CD8-positive, alpha-beta memory T cell (primary cell): ENCODE measurements at regions not wholly inside any gene's neighbourhood (a gene's known extent, or its start where the extent isn't known, plus 50 kb on each side); places are given as distances from the start of the nearest gene placed in this dataset.

Source experiments
- CTCF ChIA-PET: fragments of 350-600 bp; sonication (Branson Sonifier 250); formaldehyde crosslinking; loops from one replicate; lab custom pipeline; 2021; ENCODE audit warnings: antibody characterized with exemption; lab: Charles Lee
- POLR2A ChIA-PET: fragments of 350-600 bp; sonication (Branson Sonifier 250); formaldehyde crosslinking; loops from one replicate; lab custom pipeline; 2021; ENCODE audit warnings: antibody characterized with exemption; lab: Charles Lee
- DNase-seq, 5 donors: peaks; one replicate each; pipeline versions ENCODE4 v3.0.0 to v3.0.0-alpha.2; 2020 to 2022; ENCODE audit warnings: mixed read lengths in 1 of 5
- H3K27ac ChIP-seq: one replicate; pipeline ENCODE4 v1.7.0; 2013; ENCODE audit warnings: low read depth, mild to moderate bottlenecking, low read length, moderate library complexity
- H3K27me3 ChIP-seq: 2 replicates; pipeline ENCODE4 v1.7.0; 2013; ENCODE audit warnings: low read length, mild to moderate bottlenecking; ENCODE audit not compliant: insufficient read depth, poor library complexity, severe bottlenecking
- H3K36me3 ChIP-seq: 2 replicates; pipeline ENCODE4 v1.7.0; 2013; ENCODE audit warnings: mild to moderate bottlenecking, low read length, moderate library complexity; ENCODE audit not compliant: insufficient read depth
- H3K4me1 ChIP-seq: 2 replicates; pipeline ENCODE4 v1.7.0; 2013; ENCODE audit warnings: mild to moderate bottlenecking, low read length, moderate library complexity; ENCODE audit not compliant: insufficient read depth
- H3K4me3 ChIP-seq: 2 replicates; pipeline ENCODE4 v1.7.0; 2013; ENCODE audit warnings: mild to moderate bottlenecking, low read length
- H3K9me3 ChIP-seq: 2 replicates; pipeline ENCODE4 v1.7.0; 2013; ENCODE audit warnings: mild to moderate bottlenecking, low read length
- H3K27ac Mint-ChIP-seq, 8 donors: one replicate each; pipeline ENCODE4 v1.8.0; 2020 to 2021; ENCODE audit warnings: mixed read lengths in 8 of 8, mild to moderate bottlenecking in 6 of 8, inconsistent platforms in 3 of 8, moderate library complexity in 3 of 8
- H3K27me3 Mint-ChIP-seq, 2 donors: one replicate each; pipeline ENCODE4 v1.8.0; 2020 to 2021; ENCODE audit warnings: mixed read lengths in 2 of 2, mild to moderate bottlenecking in 1 of 2, moderate library complexity in 1 of 2
- H3K36me3 Mint-ChIP-seq, 3 donors: one replicate each; pipeline ENCODE4 v1.8.0; 2020 to 2021; ENCODE audit warnings: mixed read lengths in 3 of 3, inconsistent platforms in 1 of 3, mild to moderate bottlenecking in 1 of 3
- H3K4me1 Mint-ChIP-seq, 3 donors: one replicate each; pipeline ENCODE4 v1.8.0; 2020 to 2021; ENCODE audit warnings: mixed read lengths in 3 of 3, inconsistent platforms in 1 of 3, mild to moderate bottlenecking in 1 of 3
- H3K4me3 Mint-ChIP-seq, 7 donors: one replicate each; pipeline ENCODE4 v1.8.0; 2020 to 2021; ENCODE audit warnings: mixed read lengths in 7 of 7, mild to moderate bottlenecking in 6 of 7, moderate library complexity in 4 of 7, inconsistent platforms in 2 of 7
- H3K9me3 Mint-ChIP-seq, 5 donors: one replicate each; pipeline ENCODE4 v1.8.0; 2020 to 2022; ENCODE audit warnings: mixed read lengths in 5 of 5, mild to moderate bottlenecking in 3 of 5, moderate library complexity in 2 of 5, inconsistent platforms in 1 of 5

DNA sequence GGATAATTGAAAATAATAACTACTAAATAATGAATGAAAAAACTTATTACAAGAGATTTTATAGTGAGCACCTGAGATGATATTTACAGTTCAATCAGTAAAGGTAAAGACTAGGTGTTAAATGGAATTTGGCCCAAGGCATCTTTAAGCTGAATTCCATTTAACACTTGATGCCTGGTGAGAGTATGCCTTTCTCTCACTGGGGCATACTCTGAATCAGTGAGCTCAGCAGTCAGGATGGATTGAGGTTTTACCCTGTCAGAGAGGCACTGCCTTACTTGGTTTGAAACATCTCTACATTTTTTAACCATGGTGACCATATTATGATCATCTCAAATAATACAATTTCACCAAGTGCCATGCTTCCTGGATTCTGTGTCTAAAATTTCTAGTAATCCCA lies 1416.3 kb downstream of the MAT2B start:
- peaks cover 6 to 47% (median 22%) of the 10 kb centered on the region in 5 donors for H3K9me3 Mint-ChIP-seq
- Histone ChIP-seq H3K36me3 (no peaks in the 10 kb centered on the region), H3K4me1 (no peaks in the 10 kb centered on the region), H3K4me3 (no peak overlapping the region), H3K27me3 (no peaks in the 10 kb centered on the region), H3K9me3 (no peaks in the 10 kb centered on the region), H3K27ac (no peak overlapping the region)
- H3K4me3 Mint-ChIP-seq: no peak overlapping the region
- no peaks in the 10 kb centered on the region for H3K4me1 Mint-ChIP-seq
- DNase-seq: no peak
- no peaks in the 10 kb centered on the region for H3K36me3 Mint-ChIP-seq
- ChIA-PET POLR2A (no interaction called here), CTCF (no interaction called here)
- no peak overlapping the region for H3K27ac Mint-ChIP-seq
- no peaks in the 10 kb centered on the region for H3K27me3 Mint-ChIP-seq

DNA sequence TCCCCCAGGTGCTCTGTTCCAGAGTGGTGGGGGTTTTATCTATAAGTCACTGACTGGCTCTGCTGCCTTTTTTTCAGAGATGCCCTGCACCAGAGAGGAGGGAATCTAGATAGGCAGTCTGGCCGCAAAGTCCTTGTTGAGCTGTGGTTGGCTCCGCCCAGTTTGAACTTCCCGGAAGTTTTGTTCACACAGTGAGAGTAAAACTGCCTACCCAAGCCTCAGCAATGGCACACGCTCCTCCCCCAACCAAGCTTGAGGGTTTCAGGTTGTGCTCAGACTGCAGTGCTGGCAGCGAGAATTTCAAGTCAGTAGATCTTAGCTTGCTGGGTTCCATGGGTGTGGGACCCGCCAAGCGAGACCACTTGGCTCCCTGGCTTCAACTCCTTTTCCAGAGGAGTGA lies 1428.6 kb downstream of the MAT2B start:
- no peaks in the 10 kb centered on the region for H3K36me3 ChIP-seq
- H3K4me3 ChIP-seq: no peak overlapping the region
- no peaks in the 10 kb centered on the region for H3K9me3 ChIP-seq
- Mint-ChIP-seq H3K4me1 (no peaks in the 10 kb centered on the region), H3K27ac (no peak overlapping the region), H3K4me3 (no peak overlapping the region), H3K36me3 (no peaks in the 10 kb centered on the region), H3K9me3 (peaks cover 23 to 34% (median 27%) of the 10 kb centered on the region in 5 donors), H3K27me3 (no peaks in the 10 kb centered on the region)
- POLR2A ChIA-PET: no interaction called here
- H3K4me1 ChIP-seq: no peaks in the 10 kb centered on the region
- H3K27ac ChIP-seq: no peak overlapping the region
- H3K27me3 ChIP-seq: no peaks in the 10 kb centered on the region
- CTCF ChIA-PET: no interaction called here
- DNase-seq: no peak

DNA sequence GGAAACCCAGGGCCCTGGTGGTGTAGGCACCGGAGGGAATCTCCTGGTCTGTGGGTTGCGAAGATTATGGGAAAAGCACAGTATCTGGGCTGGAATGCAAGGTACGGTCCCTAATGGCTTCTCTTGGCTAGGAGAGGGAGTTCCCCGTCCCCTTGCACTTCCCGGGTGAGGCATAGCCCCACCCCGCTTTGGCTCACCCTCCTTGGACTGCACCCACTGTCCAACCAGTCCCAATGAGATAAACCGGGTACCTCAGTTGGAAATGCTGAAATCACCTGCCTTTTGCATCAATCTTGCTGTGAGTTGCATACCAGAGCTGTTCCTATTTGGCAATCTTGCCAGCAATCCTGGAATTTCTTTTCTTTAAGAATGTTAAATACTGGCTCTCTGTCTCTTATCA lies 1429.1 kb downstream of the MAT2B start:
- H3K27ac Mint-ChIP-seq: no peak overlapping the region
- DNase-seq: no peak

DNA sequence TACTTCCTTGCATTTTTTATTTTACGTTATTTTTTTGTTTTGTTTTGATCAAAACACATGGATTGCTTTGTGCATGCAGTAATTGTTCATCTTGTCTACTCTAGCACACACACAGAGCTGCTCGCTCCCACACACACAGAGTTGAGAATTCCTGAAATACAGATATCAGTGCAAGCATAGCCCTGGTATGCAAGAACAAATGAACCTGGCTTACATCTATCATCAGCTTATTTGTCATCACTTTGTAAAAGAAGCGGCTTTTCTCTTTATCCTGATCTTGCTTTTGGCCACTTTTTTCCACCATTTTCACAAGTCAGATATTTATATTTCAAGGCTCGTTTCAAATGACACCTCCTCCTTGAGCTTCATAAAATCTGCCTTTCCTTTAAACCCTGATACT lies 1435.7 kb downstream of the MAT2B start:
- CTCF ChIA-PET: no interaction called here
- Mint-ChIP-seq H3K27ac (no peak overlapping the region), H3K36me3 (no peaks in the 10 kb centered on the region), H3K4me1 (no peaks in the 10 kb centered on the region), H3K27me3 (no peaks in the 10 kb centered on the region), H3K4me3 (no peak overlapping the region), H3K9me3 (peaks cover 2 to 29% (median 9%) of the 10 kb centered on the region in 5 donors)
- POLR2A ChIA-PET: no interaction called here
- no peaks in the 10 kb centered on the region for H3K9me3 ChIP-seq
- no peak overlapping the region for H3K27ac ChIP-seq
- no peak overlapping the region for H3K4me3 ChIP-seq
- no peak for DNase-seq
- no peaks in the 10 kb centered on the region for H3K27me3 ChIP-seq
- H3K4me1 ChIP-seq: no peaks in the 10 kb centered on the region
- H3K36me3 ChIP-seq: no peaks in the 10 kb centered on the region

More for the DNA sequence above, 1429.1 kb downstream of the MAT2B start:
- no peaks in the 10 kb centered on the region for H3K4me1 Mint-ChIP-seq
- Histone ChIP-seq H3K4me3 (no peak overlapping the region), H3K27me3 (no peaks in the 10 kb centered on the region), H3K36me3 (no peaks in the 10 kb centered on the region), H3K4me1 (no peaks in the 10 kb centered on the region), H3K27ac (no peak overlapping the region), H3K9me3 (no peaks in the 10 kb centered on the region)
- POLR2A ChIA-PET: no interaction called here
- CTCF ChIA-PET: no interaction called here
- H3K4me3 Mint-ChIP-seq: no peak overlapping the region
- peaks cover 18 to 34% (median 27%) of the 10 kb centered on the region in 5 donors for H3K9me3 Mint-ChIP-seq
- no peaks in the 10 kb centered on the region for H3K27me3 Mint-ChIP-seq
- no peaks in the 10 kb centered on the region for H3K36me3 Mint-ChIP-seq

DNA sequence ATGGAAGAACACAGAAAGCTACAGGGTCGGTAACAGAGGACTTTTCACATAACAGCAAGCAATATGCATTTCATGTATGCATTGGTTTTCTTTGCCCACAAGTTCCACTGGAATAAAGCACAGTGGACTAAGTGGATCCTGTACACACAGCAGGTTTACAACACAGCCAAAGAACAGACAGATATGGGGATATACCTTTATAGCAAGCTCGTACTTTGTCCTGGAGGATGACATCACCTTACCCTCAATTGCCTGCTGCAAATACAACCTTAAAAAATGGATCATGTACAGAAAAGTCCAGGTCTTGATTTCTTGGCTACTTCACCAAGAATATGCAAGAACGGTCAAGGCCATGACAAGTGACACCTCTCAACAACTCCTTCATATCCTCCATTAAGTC lies 1445.5 kb downstream of the MAT2B start:
- H3K4me3 Mint-ChIP-seq: no peak overlapping the region
- Histone ChIP-seq H3K4me1 (no peaks in the 10 kb centered on the region), H3K27me3 (no peaks in the 10 kb centered on the region), H3K27ac (no peak overlapping the region), H3K9me3 (no peaks in the 10 kb centered on the region), H3K36me3 (no peaks in the 10 kb centered on the region), H3K4me3 (no peak overlapping the region)
- ChIA-PET POLR2A (no interaction called here), CTCF (no interaction called here)
- H3K36me3 Mint-ChIP-seq: no peaks in the 10 kb centered on the region
- H3K27me3 Mint-ChIP-seq: no peaks in the 10 kb centered on the region
- no peaks in the 10 kb centered on the region for H3K4me1 Mint-ChIP-seq
- DNase-seq: no peak
- peaks cover 0 to 39% (median 6%) of the 10 kb centered on the region in 5 donors for H3K9me3 Mint-ChIP-seq
- H3K27ac Mint-ChIP-seq: no peak overlapping the region

DNA sequence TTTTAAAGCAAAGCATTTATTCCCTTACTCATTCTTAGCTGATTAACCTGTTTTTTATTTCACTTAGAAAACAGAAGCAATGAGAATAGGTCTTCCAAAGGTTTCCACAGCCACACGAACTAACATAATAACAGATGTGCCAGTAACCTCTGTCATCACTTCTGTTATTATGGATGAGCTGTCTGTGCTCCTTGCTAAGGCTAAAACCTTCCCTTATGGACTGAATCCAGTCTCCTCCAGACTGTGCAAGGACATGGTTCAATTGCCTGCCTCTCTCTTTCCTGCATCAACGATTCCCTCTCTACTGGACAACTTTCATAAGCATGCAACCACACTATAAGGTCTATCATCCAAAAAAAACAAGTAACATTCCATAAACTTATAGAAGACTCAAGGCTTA lies 1446.2 kb downstream of the MAT2B start:
- no peak for DNase-seq
- no peaks in the 10 kb centered on the region for H3K36me3 ChIP-seq
- H3K4me3 ChIP-seq: no peak overlapping the region
- H3K27me3 ChIP-seq: no peaks in the 10 kb centered on the region
- Mint-ChIP-seq H3K4me1 (no peaks in the 10 kb centered on the region), H3K9me3 (peaks cover 0 to 38% (median 6%) of the 10 kb centered on the region in 5 donors), H3K36me3 (no peaks in the 10 kb centered on the region), H3K27ac (no peak overlapping the region), H3K4me3 (no peak overlapping the region), H3K27me3 (no peaks in the 10 kb centered on the region)
- ChIA-PET POLR2A (no interaction called here), CTCF (no interaction called here)
- H3K27ac ChIP-seq: no peak overlapping the region
- H3K4me1 ChIP-seq: no peaks in the 10 kb centered on the region
- no peaks in the 10 kb centered on the region for H3K9me3 ChIP-seq

DNA sequence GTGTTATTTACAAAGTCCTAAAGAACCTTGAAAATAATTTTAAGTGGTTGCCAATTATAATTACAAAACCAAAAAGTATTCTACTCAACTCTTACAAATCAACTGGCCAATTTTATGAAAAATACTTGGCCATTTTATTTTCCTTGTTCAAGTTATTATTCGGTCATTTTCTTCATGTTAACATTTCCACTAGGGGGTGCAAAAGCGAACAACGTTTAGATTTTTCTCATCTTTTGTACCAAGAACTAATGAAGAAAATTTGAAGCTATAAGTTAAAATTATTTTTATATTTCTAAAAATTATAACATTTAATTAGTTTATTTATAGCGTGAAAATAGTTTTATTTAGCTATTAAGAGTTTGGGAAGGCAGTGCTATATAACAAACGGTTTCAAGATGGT lies 1453.3 kb downstream of the MAT2B start:
- Histone ChIP-seq H3K27ac (no peak overlapping the region), H3K4me1 (no peaks in the 10 kb centered on the region), H3K9me3 (no peaks in the 10 kb centered on the region), H3K4me3 (no peak overlapping the region), H3K27me3 (no peaks in the 10 kb centered on the region), H3K36me3 (no peaks in the 10 kb centered on the region)
- peaks cover 0 to 33% (median 9%) of the 10 kb centered on the region in 5 donors for H3K9me3 Mint-ChIP-seq
- H3K4me1 Mint-ChIP-seq: no peaks in the 10 kb centered on the region
- H3K27ac Mint-ChIP-seq: no peak overlapping the region
- peaks cover 0 to 2% of the 10 kb centered on the region in 2 donors for H3K27me3 Mint-ChIP-seq
- H3K36me3 Mint-ChIP-seq: no peaks in the 10 kb centered on the region
- no peak overlapping the region for H3K4me3 Mint-ChIP-seq
- DNase-seq: no peak
- CTCF ChIA-PET: no interaction called here
- POLR2A ChIA-PET: no interaction called here

DNA sequence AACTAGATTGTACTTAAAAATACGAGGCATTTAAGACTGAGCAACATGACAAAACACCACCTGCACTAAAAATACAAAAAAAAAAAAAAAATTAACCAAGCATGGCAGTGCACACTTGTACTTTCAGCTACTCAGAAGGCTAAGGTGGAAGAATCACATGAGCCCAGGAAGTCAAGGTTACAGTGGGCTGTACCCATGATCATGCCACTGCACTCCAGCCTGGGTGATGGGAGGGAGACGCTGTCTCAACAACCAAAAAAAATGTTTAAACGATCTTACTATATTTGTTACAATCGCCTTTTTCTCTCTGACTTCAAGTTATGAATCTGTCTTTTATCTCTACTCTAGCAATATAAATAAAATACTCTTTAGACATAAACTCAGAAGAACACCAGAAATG lies 1454.3 kb downstream of the MAT2B start:
- Mint-ChIP-seq H3K4me3 (no peak overlapping the region), H3K36me3 (no peaks in the 10 kb centered on the region), H3K4me1 (no peaks in the 10 kb centered on the region), H3K9me3 (peaks cover 0 to 22% (median 3%) of the 10 kb centered on the region in 5 donors), H3K27ac (no peak overlapping the region), H3K27me3 (peaks cover 0 to 2% of the 10 kb centered on the region in 2 donors)
- CTCF ChIA-PET: no interaction called here
- Histone ChIP-seq H3K4me3 (no peak overlapping the region), H3K9me3 (no peaks in the 10 kb centered on the region), H3K4me1 (no peaks in the 10 kb centered on the region), H3K36me3 (no peaks in the 10 kb centered on the region), H3K27me3 (no peaks in the 10 kb centered on the region), H3K27ac (no peak overlapping the region)
- DNase-seq: no peak
- POLR2A ChIA-PET: no interaction called here
